ENCODE measurements at regions not wholly inside any gene's neighbourhood (a gene's known extent, or its start where the extent isn't known, plus 50 kb on each side); places are given as distances from the start of the nearest gene placed in this dataset.

DNA sequence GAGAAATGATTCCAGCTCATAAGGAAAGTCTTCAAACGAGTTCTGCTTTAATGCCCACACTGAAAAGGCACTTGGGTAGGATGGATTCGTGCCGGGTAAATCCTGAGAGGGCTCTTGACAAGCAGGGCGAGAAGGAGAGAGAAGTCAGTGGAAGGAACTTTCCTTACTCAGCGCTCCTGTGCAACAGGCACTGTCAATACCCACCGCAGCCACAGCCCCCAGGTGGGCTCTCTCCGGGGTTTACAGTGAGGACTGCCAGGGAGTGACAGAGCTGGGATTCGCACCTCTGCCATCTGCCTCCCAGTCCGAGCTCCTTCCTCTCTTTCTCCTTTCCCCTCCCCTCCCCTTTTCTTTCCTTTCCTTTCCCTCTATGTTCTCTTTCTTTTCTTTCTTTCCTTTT, 118.7 kb downstream of the BEGAIN start:
- Mint-ChIP-seq H3K9me3 (no peaks in the 10 kb centered on the region), H3K27me3 (ENCODE audit: low read depth) (peaks cover 7% of the 10 kb centered on the region), H3K4me3 (no peak overlapping the region), H3K27ac (no peak overlapping the region), H3K36me3 (no peaks in the 10 kb centered on the region), H3K4me1 (peaks cover 32% of the 10 kb centered on the region)
- TF ChIP-seq E2F5 (CRISPR knock-in tag; IDR thresholded peaks at IDR 0.05) (no peak), ZNF121 (CRISPR knock-in tag; IDR thresholded peaks at IDR 0.05) (no peak), HMGA2 (CRISPR knock-in tag; IDR thresholded peaks at IDR 0.05) (no peak), SMAD4 (CRISPR knock-in tag; IDR thresholded peaks at IDR 0.05) (no peak), ZNF396 (CRISPR knock-in tag; IDR thresholded peaks at IDR 0.05; ENCODE audit: borderline replicate concordance) (no peak), NR2C2 (CRISPR knock-in tag; IDR thresholded peaks at IDR 0.05) (no peak), MXD4 (CRISPR knock-in tag; IDR thresholded peaks at IDR 0.05; ENCODE audit: borderline replicate concordance) (no peak), SOX15 (CRISPR knock-in tag; IDR thresholded peaks at IDR 0.05) (no peak), JAZF1 (CRISPR knock-in tag; IDR thresholded peaks at IDR 0.05) (no peak)
- TF ChIP-seq, protein P1, sequence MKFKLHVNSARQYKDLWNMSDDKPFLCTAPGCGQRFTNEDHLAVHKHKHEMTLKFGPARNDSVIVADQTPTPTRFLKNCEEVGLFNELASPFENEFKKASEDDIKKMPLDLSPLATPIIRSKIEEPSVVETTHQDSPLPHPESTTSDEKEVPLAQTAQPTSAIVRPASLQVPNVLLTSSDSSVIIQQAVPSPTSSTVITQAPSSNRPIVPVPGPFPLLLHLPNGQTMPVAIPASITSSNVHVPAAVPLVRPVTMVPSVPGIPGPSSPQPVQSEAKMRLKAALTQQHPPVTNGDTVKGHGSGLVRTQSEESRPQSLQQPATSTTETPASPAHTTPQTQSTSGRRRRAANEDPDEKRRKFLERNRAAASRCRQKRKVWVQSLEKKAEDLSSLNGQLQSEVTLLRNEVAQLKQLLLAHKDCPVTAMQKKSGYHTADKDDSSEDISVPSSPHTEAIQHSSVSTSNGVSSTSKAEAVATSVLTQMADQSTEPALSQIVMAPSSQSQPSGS (CRISPR knock-in tag; IDR thresholded peaks at IDR 0.05; ENCODE audit: borderline replicate concordance, low read depth) = no peak
- no peak for ATAC-seq
- ChIA-PET CTCF (interaction anchor here (0.7 to 1.6 kb wide), 8 partner anchors 10 to 177 kb away, joined by 3 to 7 read pairs (median 4); no protein-coding TSS in a partner anchor), POLR2A (no interaction called here)
- no peak for DNase-seq (ENCODE audit: low spot score)

DNA sequence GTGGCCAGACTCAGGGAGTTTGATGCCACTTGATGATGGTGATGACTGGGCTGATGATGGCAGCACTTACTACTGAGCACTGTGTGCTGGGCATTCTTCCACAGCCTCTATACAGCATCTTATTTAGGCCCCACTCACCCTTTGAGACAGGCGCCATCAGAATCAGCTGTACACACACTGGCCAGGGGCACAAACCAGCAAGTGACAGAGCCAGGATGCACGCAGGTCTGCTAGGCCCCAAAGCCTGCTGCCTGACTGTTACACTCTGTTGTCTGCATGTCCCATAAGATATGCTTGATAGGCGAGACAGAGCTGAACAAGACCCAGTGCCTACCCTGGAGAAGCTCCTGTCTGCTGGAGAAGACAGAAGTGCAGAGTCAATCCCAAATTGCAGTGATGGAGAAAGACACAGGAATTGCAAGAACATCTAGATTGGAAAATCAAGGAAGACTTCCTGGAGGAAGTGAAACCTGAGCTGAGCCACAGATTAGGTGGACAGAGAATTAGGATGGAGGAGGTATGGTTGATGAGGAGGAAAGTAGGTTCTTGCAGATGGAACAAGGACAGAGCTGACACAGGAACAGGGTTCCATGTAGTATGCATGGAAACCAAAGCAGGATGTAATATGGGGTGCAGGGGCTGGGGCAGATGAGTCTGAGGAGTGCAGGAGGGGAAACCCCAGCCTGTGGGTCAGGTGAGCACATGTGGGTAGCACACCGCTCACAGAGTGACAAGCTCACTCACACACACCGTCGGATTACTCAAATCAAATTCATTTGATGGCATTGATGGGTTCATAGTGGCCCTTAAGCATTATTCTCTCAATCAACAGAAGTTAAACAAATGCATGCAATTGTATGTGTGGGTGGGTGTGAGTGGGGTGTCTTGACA, 117.3 kb downstream of the BEGAIN start:
- Mint-ChIP-seq H3K9me3 (no peaks in the 10 kb centered on the region), H3K27ac (no peak overlapping the region), H3K27me3 (ENCODE audit: low read depth) (no peaks in the 10 kb centered on the region), H3K4me3 (no peak overlapping the region), H3K36me3 (no peaks in the 10 kb centered on the region), H3K4me1 (peaks cover 20% of the 10 kb centered on the region)
- TF ChIP-seq ZNF219 (CRISPR knock-in tag; IDR thresholded peaks at IDR 0.05; ENCODE audit: borderline replicate concordance) = no peak
- no peak for TF ChIP-seq ZNF396 (CRISPR knock-in tag; IDR thresholded peaks at IDR 0.05; ENCODE audit: borderline replicate concordance)
- no peak for TF ChIP-seq ZNF232 (CRISPR knock-in tag; IDR thresholded peaks at IDR 0.05)
- TF ChIP-seq, protein P2, sequence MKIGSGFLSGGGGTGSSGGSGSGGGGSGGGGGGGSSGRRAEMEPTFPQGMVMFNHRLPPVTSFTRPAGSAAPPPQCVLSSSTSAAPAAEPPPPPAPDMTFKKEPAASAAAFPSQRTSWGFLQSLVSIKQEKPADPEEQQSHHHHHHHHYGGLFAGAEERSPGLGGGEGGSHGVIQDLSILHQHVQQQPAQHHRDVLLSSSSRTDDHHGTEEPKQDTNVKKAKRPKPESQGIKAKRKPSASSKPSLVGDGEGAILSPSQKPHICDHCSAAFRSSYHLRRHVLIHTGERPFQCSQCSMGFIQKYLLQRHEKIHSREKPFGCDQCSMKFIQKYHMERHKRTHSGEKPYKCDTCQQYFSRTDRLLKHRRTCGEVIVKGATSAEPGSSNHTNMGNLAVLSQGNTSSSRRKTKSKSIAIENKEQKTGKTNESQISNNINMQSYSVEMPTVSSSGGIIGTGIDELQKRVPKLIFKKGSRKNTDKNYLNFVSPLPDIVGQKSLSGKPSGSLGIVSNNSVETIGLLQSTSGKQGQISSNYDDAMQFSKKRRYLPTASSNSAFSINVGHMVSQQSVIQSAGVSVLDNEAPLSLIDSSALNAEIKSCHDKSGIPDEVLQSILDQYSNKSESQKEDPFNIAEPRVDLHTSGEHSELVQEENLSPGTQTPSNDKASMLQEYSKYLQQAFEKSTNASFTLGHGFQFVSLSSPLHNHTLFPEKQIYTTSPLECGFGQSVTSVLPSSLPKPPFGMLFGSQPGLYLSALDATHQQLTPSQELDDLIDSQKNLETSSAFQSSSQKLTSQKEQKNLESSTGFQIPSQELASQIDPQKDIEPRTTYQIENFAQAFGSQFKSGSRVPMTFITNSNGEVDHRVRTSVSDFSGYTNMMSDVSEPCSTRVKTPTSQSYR (CRISPR knock-in tag; IDR thresholded peaks at IDR 0.05) = no peak
- TF ChIP-seq, protein P3, sequence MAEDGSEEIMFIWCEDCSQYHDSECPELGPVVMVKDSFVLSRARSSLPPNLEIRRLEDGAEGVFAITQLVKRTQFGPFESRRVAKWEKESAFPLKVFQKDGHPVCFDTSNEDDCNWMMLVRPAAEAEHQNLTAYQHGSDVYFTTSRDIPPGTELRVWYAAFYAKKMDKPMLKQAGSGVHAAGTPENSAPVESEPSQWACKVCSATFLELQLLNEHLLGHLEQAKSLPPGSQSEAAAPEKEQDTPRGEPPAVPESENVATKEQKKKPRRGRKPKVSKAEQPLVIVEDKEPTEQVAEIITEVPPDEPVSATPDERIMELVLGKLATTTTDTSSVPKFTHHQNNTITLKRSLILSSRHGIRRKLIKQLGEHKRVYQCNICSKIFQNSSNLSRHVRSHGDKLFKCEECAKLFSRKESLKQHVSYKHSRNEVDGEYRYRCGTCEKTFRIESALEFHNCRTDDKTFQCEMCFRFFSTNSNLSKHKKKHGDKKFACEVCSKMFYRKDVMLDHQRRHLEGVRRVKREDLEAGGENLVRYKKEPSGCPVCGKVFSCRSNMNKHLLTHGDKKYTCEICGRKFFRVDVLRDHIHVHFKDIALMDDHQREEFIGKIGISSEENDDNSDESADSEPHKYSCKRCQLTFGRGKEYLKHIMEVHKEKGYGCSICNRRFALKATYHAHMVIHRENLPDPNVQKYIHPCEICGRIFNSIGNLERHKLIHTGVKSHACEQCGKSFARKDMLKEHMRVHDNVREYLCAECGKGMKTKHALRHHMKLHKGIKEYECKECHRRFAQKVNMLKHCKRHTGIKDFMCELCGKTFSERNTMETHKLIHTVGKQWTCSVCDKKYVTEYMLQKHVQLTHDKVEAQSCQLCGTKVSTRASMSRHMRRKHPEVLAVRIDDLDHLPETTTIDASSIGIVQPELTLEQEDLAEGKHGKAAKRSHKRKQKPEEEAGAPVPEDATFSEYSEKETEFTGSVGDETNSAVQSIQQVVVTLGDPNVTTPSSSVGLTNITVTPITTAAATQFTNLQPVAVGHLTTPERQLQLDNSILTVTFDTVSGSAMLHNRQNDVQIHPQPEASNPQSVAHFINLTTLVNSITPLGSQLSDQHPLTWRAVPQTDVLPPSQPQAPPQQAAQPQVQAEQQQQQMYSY (CRISPR knock-in tag; IDR thresholded peaks at IDR 0.05) = no peak
- TF ChIP-seq SMAD3 (CRISPR knock-in tag; IDR thresholded peaks at IDR 0.05; ENCODE audit: borderline replicate concordance) = no peak
- TF ChIP-seq E2F5 (CRISPR knock-in tag; IDR thresholded peaks at IDR 0.05) = no peak
- no peak for TF ChIP-seq USF1 (CRISPR knock-in tag; IDR thresholded peaks at IDR 0.05)
- no peak for TF ChIP-seq ESRRA (CRISPR knock-in tag; IDR thresholded peaks at IDR 0.05; ENCODE audit: borderline replicate concordance)
- no peak for TF ChIP-seq JAZF1 (CRISPR knock-in tag; IDR thresholded peaks at IDR 0.05)
- TF ChIP-seq NR2C2 (CRISPR knock-in tag; IDR thresholded peaks at IDR 0.05) = no peak
- DNase-seq (ENCODE audit: low spot score) = no peak
- no peak for ATAC-seq
- ChIA-PET CTCF (interaction anchor here (1.0 to 1.7 kb wide), 3 partner anchors 50 to 176 kb away, joined by 3 to 8 read pairs (median 5); no protein-coding TSS in a partner anchor), POLR2A (no interaction called here)
